ENCODE measurements at regions not wholly inside any gene's neighbourhood (a gene's known extent, or its start where the extent isn't known, plus 50 kb on each side); places are given as distances from the start of the nearest gene placed in this dataset.
A peak's percentile ranks its signal among the peaks of the same experiment; 100 is the strongest.

- DNase-seq (ENCODE audit: low read depth, low spot score): peak; percentile 33
- in situ Hi-C loops (cut with HindIII; ENCODE audit: low sequenced_read_pairs): loop anchor here (25.0 kb wide), 1 partner anchor 185 kb away; the partner anchor contains the start of genes CCL1 and CCL13
- no peak overlapping the region for H3K4me3 ChIP-seq (ENCODE audit: low read depth, low read length)
- TF ChIP-seq CTCF (IDR thresholded peaks at IDR 0.05; ENCODE audit: low read depth, low read length): no peak
Measured at GRCh38 chr17:34177642-34178041, 77.4 kb upstream of the CCL2 start.

DNA sequence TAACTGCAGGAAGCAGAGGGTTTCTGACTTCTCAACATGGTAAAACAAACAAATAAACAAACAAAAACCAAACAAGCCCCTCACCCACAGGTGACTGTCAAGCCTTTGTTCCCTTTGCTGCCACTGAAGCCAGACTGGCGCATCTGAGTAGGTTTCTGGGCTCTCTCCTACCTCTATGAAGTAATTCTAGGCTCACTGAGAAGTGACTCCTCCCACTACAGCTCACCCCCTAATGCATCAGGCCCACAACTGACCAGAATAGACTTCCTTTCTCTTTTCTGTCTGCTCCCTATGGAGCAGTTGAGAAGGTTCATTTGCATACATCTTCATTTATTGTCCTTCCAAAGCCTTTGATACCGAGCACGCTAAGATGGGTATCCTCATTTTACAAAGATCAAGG lies 77.0 kb upstream of the CCL2 start:
- in situ Hi-C loops (cut with HindIII; ENCODE audit: low sequenced_read_pairs): loop anchor here (25.0 kb wide), 1 partner anchor 184 kb away; the partner anchor contains the start of genes CCL1 and CCL13
- H3K4me3 ChIP-seq (ENCODE audit: low read depth, low read length): no peak overlapping the region
- no peak for DNase-seq (ENCODE audit: low read depth, low spot score)
- TF ChIP-seq CTCF (IDR thresholded peaks at IDR 0.05; ENCODE audit: low read depth, low read length): no peak

DNA sequence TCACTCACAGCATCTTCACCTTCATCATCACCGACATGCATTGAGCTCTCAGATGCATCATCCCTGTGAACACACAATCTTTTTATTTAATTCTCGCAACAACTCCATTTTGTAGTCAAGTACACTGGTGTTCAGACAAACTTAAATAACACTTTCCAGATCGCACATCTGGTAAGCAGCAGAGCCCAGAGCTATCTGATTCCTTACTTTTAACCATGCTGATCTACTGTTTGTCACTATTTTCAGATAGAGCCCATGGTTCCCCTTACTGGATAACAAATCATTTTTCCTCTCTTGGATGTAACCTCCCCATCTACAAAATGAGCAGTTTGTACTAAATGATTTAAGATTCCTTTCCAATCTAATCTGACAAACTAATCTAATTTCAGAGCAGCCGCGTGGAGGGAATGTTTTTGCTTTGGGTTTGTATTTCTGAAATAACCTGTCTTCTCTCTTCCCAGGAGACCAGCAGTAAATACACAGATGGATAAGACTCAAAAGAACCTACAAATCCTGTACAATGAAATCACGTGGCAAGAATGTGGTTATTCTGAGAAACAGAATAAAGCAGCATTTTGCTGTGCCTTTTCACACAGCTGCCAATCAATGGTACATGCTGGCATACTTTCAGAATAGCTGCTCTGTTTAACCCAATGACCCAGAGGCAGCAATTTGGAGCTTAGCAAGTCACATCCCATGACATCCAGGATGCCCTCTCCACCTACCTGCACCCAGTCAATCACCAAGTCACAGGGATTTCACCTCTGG lies 72.9 kb upstream of the CCL2 start:
- H3K4me3 ChIP-seq (ENCODE audit: low read depth, low read length): no peak overlapping the region
- TF ChIP-seq CTCF (IDR thresholded peaks at IDR 0.05; ENCODE audit: low read depth, low read length): no peak
- DNase-seq (ENCODE audit: low read depth, low spot score): no peak
- in situ Hi-C loops (cut with HindIII; ENCODE audit: low sequenced_read_pairs): loop anchor here (25.0 kb wide), 1 partner anchor 180 kb away; the partner anchor contains the start of genes CCL1 and CCL13

- in situ Hi-C loops (cut with HindIII; ENCODE audit: low sequenced_read_pairs): loop anchor here (25.0 kb wide), 1 partner anchor 166 kb away; the partner anchor contains the start of genes CCL1 and CCL13
- DNase-seq (ENCODE audit: low read depth, low spot score): no peak
- H3K4me3 ChIP-seq (ENCODE audit: low read depth, low read length): no peak overlapping the region
- TF ChIP-seq CTCF (IDR thresholded peaks at IDR 0.05; ENCODE audit: low read depth, low read length): no peak
Measured at GRCh38 chr17:34195987-34196386, 59.1 kb upstream of the CCL2 start.

DNA sequence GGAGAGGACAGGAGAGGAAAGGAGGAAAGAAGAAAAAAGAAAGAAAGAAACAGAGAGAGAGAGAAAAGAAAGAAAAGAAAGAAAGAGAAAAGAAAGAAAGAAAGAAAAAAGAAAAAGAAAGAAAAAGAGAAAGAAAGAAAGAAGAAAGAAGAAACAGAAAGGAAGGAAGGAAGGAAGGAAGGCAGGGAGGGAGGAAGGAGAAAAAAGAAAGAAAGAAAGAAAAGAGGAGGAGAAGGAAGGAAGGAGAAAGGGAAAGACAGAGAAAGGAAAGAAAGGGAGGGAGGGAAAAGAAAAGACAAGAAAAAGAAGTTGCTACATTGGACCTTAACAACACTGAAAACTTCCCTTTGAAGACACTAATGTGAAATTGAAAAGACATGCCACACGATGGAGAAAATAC lies 56.6 kb upstream of the CCL2 start:
- no peak overlapping the region for H3K4me3 ChIP-seq (ENCODE audit: low read depth, low read length)
- no peak for DNase-seq (ENCODE audit: low read depth, low spot score)
- in situ Hi-C loops (cut with HindIII; ENCODE audit: low sequenced_read_pairs): loop anchor here (25.0 kb wide), 1 partner anchor 164 kb away; the partner anchor contains the start of genes CCL1 and CCL13
- TF ChIP-seq CTCF (IDR thresholded peaks at IDR 0.05; ENCODE audit: low read depth, low read length): no peak

- no peak for TF ChIP-seq CTCF (IDR thresholded peaks at IDR 0.05; ENCODE audit: low read depth, low read length)
- in situ Hi-C loops (cut with HindIII; ENCODE audit: low sequenced_read_pairs): loop anchor here (25.0 kb wide), 1 partner anchor 163 kb away; the partner anchor contains the start of genes CCL1 and CCL13
- H3K4me3 ChIP-seq (ENCODE audit: low read depth, low read length): no peak overlapping the region
- no peak for DNase-seq (ENCODE audit: low read depth, low spot score)
Measured at GRCh38 chr17:34199454-34199853, 55.6 kb upstream of the CCL2 start.
